GM23338 (cell line): ENCODE measurements at regions not wholly inside any gene's neighbourhood (a gene's known extent, or its start where the extent isn't known, plus 50 kb on each side); places are given as distances from the start of the nearest gene placed in this dataset.

Source experiments
- CREB1 ChIP-seq: fragments of 250-450 bp; sonication (Bioruptor Pico); IDR thresholded peaks from 2 replicates; pipeline ENCODE4 v1.5.0; 2020; ENCODE audit warnings: low read depth, mild to moderate bottlenecking, moderate library complexity
- CTCF ChIP-seq, 2 experiments: fragments of 200-600 bp in 1 of 2; sonication (generic) in 1 of 2; conservative IDR thresholded peaks; 2 replicates each; pipeline versions ENCODE4 v1.5.1 to v1.6.1; 2016 to 2017; ENCODE audit warnings: antibody characterized with exemption in 2 of 2, low read depth in 2 of 2, mild to moderate bottlenecking in 2 of 2, moderate library complexity in 1 of 2
- ETS1 ChIP-seq: IDR thresholded peaks from 2 replicates; pipeline ENCODE4 v1.6.1; 2016; ENCODE audit warnings: antibody characterized with exemption
- EZH2 ChIP-seq: fragments of 200-600 bp; sonication (generic); IDR thresholded peaks from one replicate; pipeline ENCODE4 v1.8.0; 2017; ENCODE audit warnings: antibody characterized with exemption, mild to moderate bottlenecking, low read depth; ENCODE audit not compliant: unreplicated experiment
- EZH2phosphoT487 ChIP-seq: fragments of 200-600 bp; sonication (generic); IDR thresholded peaks from one replicate; pipeline ENCODE4 v1.8.1; 2018; ENCODE audit warnings: antibody characterized with exemption; ENCODE audit not compliant: unreplicated experiment
- JUNB ChIP-seq: IDR thresholded peaks from one replicate; pipeline ENCODE4 v1.6.1; 2016; ENCODE audit warnings: antibody characterized with exemption; ENCODE audit not compliant: unreplicated experiment
- POLR2AphosphoS5 ChIP-seq: IDR thresholded peaks from 2 replicates; pipeline ENCODE4 v1.6.1; 2016; ENCODE audit warnings: antibody characterized with exemption, low read depth
- REST ChIP-seq: IDR thresholded peaks from one replicate; pipeline ENCODE4 v1.6.1; 2018; ENCODE audit warnings: antibody characterized with exemption; ENCODE audit not compliant: unreplicated experiment
- ZNF331 ChIP-seq: fragments of 250-450 bp; sonication (Bioruptor Pico); IDR thresholded peaks from 2 replicates; pipeline ENCODE4 v1.5.0; 2020; ENCODE audit warnings: low read depth, mild to moderate bottlenecking, moderate library complexity

GRCh38 chrX:40213092-40213491, 115.3 kb upstream of the BCOR start:
- TF ChIP-seq EZH2 (no peak), CTCF (conservative IDR thresholded peaks at IDR 0.05; ENCODE audit: low read depth in 2 of 2) (no peak), EZH2phosphoT487 (no peak), POLR2AphosphoS5 (no peak), CREB1 (CRISPR knock-in tag) (no peak), ETS1 (no peak), JUNB (no peak), ZNF331 (CRISPR knock-in tag) (no peak), REST (no peak)
